H1 (cell line): ENCODE measurements at regions not wholly inside any gene's neighbourhood (a gene's known extent, or its start where the extent isn't known, plus 50 kb on each side); places are given as distances from the start of the nearest gene placed in this dataset.

Experiments used
- CTCF ChIA-PET: fragments of 300-600 bp; sonication (Branson Sonifier 250); formaldehyde crosslinking; loops from one replicate; lab custom pipeline; 2021; ENCODE audit not compliant: partially characterized antibody; lab: Charles Lee
- POLR2A ChIA-PET: fragments of 300-600 bp; sonication (Branson Sonifier 250); formaldehyde crosslinking; loops from one replicate; lab custom pipeline; 2021; ENCODE audit warnings: inconsistent platforms; ENCODE audit not compliant: partially characterized antibody; lab: Charles Lee
- DNase-seq, 2 experiments: peaks; one replicate each; pipeline versions ENCODE4 v3.0.0 to v3.0.0-alpha.2; 2010 to 2022; ENCODE audit warnings: low spot score in 2 of 2, low read depth in 1 of 2, mixed read lengths in 1 of 2
- FAIRE-seq: peaks from 2 replicates; lab custom pipeline; 2011; peaks lifted over from hg19 to GRCh38; lab: Jason Lieb, UNC
- H2AFZ ChIP-seq: 2 replicates; pipeline ENCODE4 v1.8.1; 2012; ENCODE audit warnings: low read length, inconsistent platforms
- H2AK5ac ChIP-seq: 2 replicates; pipeline ENCODE4 v1.6.1; 2013; ENCODE audit warnings: low read depth, low read length
- H2BK120ac ChIP-seq: replicated peaks from 2 replicates; pipeline ENCODE3; 2013; ENCODE audit warnings: low read depth, low read length, inconsistent platforms
- H2BK12ac ChIP-seq: 2 replicates; pipeline ENCODE4 v1.6.1; 2013; ENCODE audit warnings: low read depth, low read length
- H2BK15ac ChIP-seq: 2 replicates; pipeline ENCODE4 v1.6.1; 2013; ENCODE audit warnings: low read length
- H2BK20ac ChIP-seq: 2 replicates; pipeline ENCODE4 v1.6.1; 2013; ENCODE audit warnings: low read length
- H2BK5ac ChIP-seq: 2 replicates; pipeline ENCODE4 v1.6.1; 2013; ENCODE audit warnings: low read depth, low read length
- H3K14ac ChIP-seq: 2 replicates; pipeline ENCODE4 v1.6.1; 2013; ENCODE audit warnings: inconsistent platforms; ENCODE audit not compliant: insufficient read length
- H3K18ac ChIP-seq: 2 replicates; pipeline ENCODE4 v1.6.1; 2013; ENCODE audit warnings: low read length; ENCODE audit errors: extremely low read depth
- H3K23ac ChIP-seq: 2 replicates; pipeline ENCODE4 v1.6.1; 2013; ENCODE audit warnings: inconsistent platforms; ENCODE audit not compliant: insufficient read length
- H3K23me2 ChIP-seq: 2 replicates; pipeline ENCODE4 v1.6.1; 2013; ENCODE audit warnings: low read depth, low read length
- H3K27ac ChIP-seq: 2 replicates; pipeline ENCODE4 v1.6.1; 2011; ENCODE audit warnings: low read depth, low read length, inconsistent platforms
- H3K27me3 ChIP-seq, 4 experiments: replicated peaks in 1 of 4; 1 replicate in 1 of 4; 2 replicates in 3 of 4; pipeline versions ENCODE4 v1.6.1 to v1.8.1; 2011 to 2013; ENCODE audit warnings: low read length in 3 of 4, mild to moderate bottlenecking in 3 of 4, inconsistent platforms in 2 of 4, mixed read lengths in 2 of 4, moderate library complexity in 1 of 4; ENCODE audit not compliant: control insufficient read depth in 3 of 4, insufficient read depth in 3 of 4; ENCODE audit errors: extremely low read depth in 1 of 4
- H3K36me3 ChIP-seq, 4 experiments: 2 replicates each; pipeline versions ENCODE4 v1.6.1 to v1.8.1; 2011 to 2013; ENCODE audit warnings: mild to moderate bottlenecking in 4 of 4, low read length in 3 of 4, moderate library complexity in 2 of 4, control low read depth in 1 of 4, inconsistent platforms in 1 of 4; ENCODE audit not compliant: insufficient read depth in 4 of 4, control insufficient read depth in 2 of 4
- H3K4ac ChIP-seq: replicated peaks from 2 replicates; pipeline ENCODE3; 2013; ENCODE audit warnings: low read length, low read depth, mixed read lengths, inconsistent platforms; ENCODE audit not compliant: insufficient read length
- H3K4me1 ChIP-seq, 4 experiments: replicated peaks in 1 of 4; 1 replicate in 1 of 4; 2 replicates in 3 of 4; pipeline versions ENCODE4 v1.6.1 to v1.8.1; 2011 to 2013; ENCODE audit warnings: low read length in 3 of 4, inconsistent platforms in 2 of 4, mixed read lengths in 1 of 4; ENCODE audit not compliant: insufficient read depth in 4 of 4, control insufficient read depth in 3 of 4
- H3K4me2 ChIP-seq, 2 experiments: 2 replicates each; pipeline versions ENCODE4 v1.6.1 to v1.8.1; 2011 to 2013; ENCODE audit warnings: low read depth in 2 of 2, low read length in 2 of 2, control low read depth in 1 of 2, inconsistent platforms in 1 of 2, mild to moderate bottlenecking in 1 of 2; ENCODE audit not compliant: insufficient read depth in 1 of 2
- H3K4me3 ChIP-seq, 4 experiments: fragments of 200-600, 300-600 bp in 1 of 4; sonication (generic), shearing (Covaris generic), sonication (Bioruptor Twin) in 1 of 4; 2 replicates each; pipeline versions ENCODE4 v1.5.1 to v1.8.1; 2011 to 2016; ENCODE audit warnings: low read length in 4 of 4, low read depth in 3 of 4, control low read depth in 2 of 4, inconsistent platforms in 2 of 4, mild to moderate bottlenecking in 2 of 4, mixed read lengths in 1 of 4, moderate library complexity in 1 of 4; ENCODE audit not compliant: insufficient read depth in 2 of 4; ENCODE audit errors: extremely low read depth in 1 of 4
- H3K56ac ChIP-seq: replicated peaks from 2 replicates; pipeline ENCODE3; 2013; ENCODE audit warnings: low read depth, mild to moderate bottlenecking, mixed read lengths, low read length, inconsistent platforms; ENCODE audit not compliant: insufficient read length
- H3K79me1 ChIP-seq: 2 replicates; pipeline ENCODE4 v1.6.1; 2013; ENCODE audit warnings: low read depth, low read length, control low read depth
- H3K79me2 ChIP-seq, 2 experiments: 2 replicates each; pipeline versions ENCODE4 v1.6.1 to v1.8.1; 2012 to 2013; ENCODE audit warnings: low read length in 2 of 2, mild to moderate bottlenecking in 2 of 2, inconsistent platforms in 1 of 2; ENCODE audit not compliant: insufficient read depth in 2 of 2, control insufficient read depth in 1 of 2
- H3K9ac ChIP-seq, 4 experiments: replicated peaks in 1 of 4; 1 replicate in 1 of 4; 2 replicates in 3 of 4; pipeline versions ENCODE4 v1.6.1 to v1.8.1; 2011 to 2013; ENCODE audit warnings: low read depth in 3 of 4, low read length in 3 of 4, control low read depth in 2 of 4, mild to moderate bottlenecking in 2 of 4, moderate library complexity in 2 of 4, inconsistent platforms in 1 of 4; ENCODE audit errors: extremely low read depth in 1 of 4
- H3K9me3 ChIP-seq, 2 experiments: 2 replicates each; pipeline versions ENCODE4 v1.6.1 to v1.8.1; 2012 to 2013; ENCODE audit warnings: mild to moderate bottlenecking in 2 of 2, moderate library complexity in 2 of 2, control low read depth in 1 of 2, inconsistent platforms in 1 of 2, low read depth in 1 of 2, low read length in 1 of 2, mixed read lengths in 1 of 2; ENCODE audit not compliant: insufficient read depth in 2 of 2
- H4K20me1 ChIP-seq, 2 experiments: replicated peaks in 1 of 2; 2 replicates each; pipeline versions ENCODE3 to v1.8.1; 2011 to 2013; ENCODE audit warnings: inconsistent platforms in 2 of 2, low read length in 2 of 2, mild to moderate bottlenecking in 1 of 2; ENCODE audit not compliant: insufficient read depth in 2 of 2, control insufficient read depth in 1 of 2
- H4K5ac ChIP-seq: 2 replicates; pipeline ENCODE4 v1.6.1; 2013; ENCODE audit warnings: low read length, low read depth, mixed read lengths, inconsistent platforms; ENCODE audit not compliant: insufficient read length
- H4K8ac ChIP-seq: 2 replicates; pipeline ENCODE4 v1.8.0; 2013; ENCODE audit warnings: mild to moderate bottlenecking, moderate library complexity, low read length, inconsistent platforms; ENCODE audit not compliant: insufficient read depth; ENCODE audit errors: extremely low read depth
- H4K91ac ChIP-seq: replicated peaks from 2 replicates; pipeline ENCODE3; 2013; ENCODE audit warnings: low read length, mixed read lengths, inconsistent platforms; ENCODE audit not compliant: insufficient read length
- BRCA1 ChIP-seq: IDR thresholded peaks from 2 replicates; pipeline ENCODE4 v1.6.1; 2012; ENCODE audit warnings: low read depth, low read length, improper control_type of control experiment
- CBX8 ChIP-seq: fragments of 300-800, 300-1000 bp; sonication (generic); IDR thresholded peaks from 2 replicates; pipeline ENCODE4 v1.7.1; 2016; ENCODE audit warnings: low read depth, low read length, borderline replicate concordance
- EP300 ChIP-seq, 2 experiments: IDR thresholded peaks; 1 replicate in 1 of 2; 2 replicates in 1 of 2; pipeline ENCODE4 v1.6.1; 2011 to 2012; ENCODE audit warnings: low read depth in 2 of 2, low read length in 2 of 2, mild to moderate bottlenecking in 2 of 2, borderline replicate concordance in 1 of 2, inconsistent platforms in 1 of 2, moderate library complexity in 1 of 2
- HDAC2 ChIP-seq, 2 experiments: fragments of 300-600 bp in 1 of 2; sonication (generic) in 1 of 2; IDR thresholded peaks; 2 replicates each; pipeline ENCODE4 v1.6.1; 2011 to 2012; ENCODE audit warnings: low read depth in 2 of 2, low read length in 2 of 2, mild to moderate bottlenecking in 2 of 2, moderate library complexity in 2 of 2, borderline replicate concordance in 1 of 2, inconsistent platforms in 1 of 2
- HDAC6 ChIP-seq: IDR thresholded peaks from one replicate; pipeline ENCODE4 v1.7.1; 2012; ENCODE audit warnings: low read depth, mild to moderate bottlenecking, inconsistent platforms, low read length, moderate library complexity
- KDM5A ChIP-seq: fragments of 200-600 bp; IDR thresholded peaks from 2 replicates; pipeline ENCODE4 v1.7.1; 2012; ENCODE audit warnings: mild to moderate bottlenecking, low read length, inconsistent platforms, mixed read lengths
- POLR2A ChIP-seq, 2 experiments: IDR thresholded peaks; 1 replicate in 1 of 2; 2 replicates in 1 of 2; pipeline ENCODE4 v1.6.1; 2011; ENCODE audit warnings: low read depth in 2 of 2, low read length in 2 of 2, mild to moderate bottlenecking in 2 of 2; ENCODE audit errors: control extremely low read depth in 1 of 2
- POU5F1 ChIP-seq: IDR thresholded peaks from 2 replicates; pipeline ENCODE4 v1.6.1; 2011; ENCODE audit warnings: low read depth, mild to moderate bottlenecking, low read length, moderate library complexity
- SRF ChIP-seq: IDR thresholded peaks from 2 replicates; pipeline ENCODE4 v1.6.1; 2011; ENCODE audit warnings: mild to moderate bottlenecking, low read depth, low read length, moderate library complexity
- ZNF274 ChIP-seq: IDR thresholded peaks from 2 replicates; pipeline ENCODE4 v1.7.0; 2012; ENCODE audit warnings: low read length, borderline replicate concordance; ENCODE audit errors: extremely low read depth
- WGBS, 2 experiments: shearing (Covaris generic) in 1 of 2; methylation state at CpG; one replicate each; pipeline versions ENCODE4 v1.1.6 to v1.1.7; 2013 to 2015; ENCODE audit warnings: low lambda C conversion rate in 2 of 2, mixed read lengths in 2 of 2, inconsistent platforms in 1 of 2, low coverage in 1 of 2, missing lambda C conversion rate in 1 of 2; ENCODE audit not compliant: insufficient replicate concordance in 2 of 2, insufficient coverage in 1 of 2, insufficient read length in 1 of 2; ENCODE audit errors: extremely low coverage in 1 of 2, missing lambda C conversion rate in 1 of 2; 5-methylcytosine and 5-hydroxymethylcytosine counted together
- TF ChIP-seq, protein P1 (sequence below): IDR thresholded peaks from 2 replicates; pipeline ENCODE4 v1.6.1; 2011; ENCODE audit warnings: low read length, improper control_type of control experiment

DNA sequence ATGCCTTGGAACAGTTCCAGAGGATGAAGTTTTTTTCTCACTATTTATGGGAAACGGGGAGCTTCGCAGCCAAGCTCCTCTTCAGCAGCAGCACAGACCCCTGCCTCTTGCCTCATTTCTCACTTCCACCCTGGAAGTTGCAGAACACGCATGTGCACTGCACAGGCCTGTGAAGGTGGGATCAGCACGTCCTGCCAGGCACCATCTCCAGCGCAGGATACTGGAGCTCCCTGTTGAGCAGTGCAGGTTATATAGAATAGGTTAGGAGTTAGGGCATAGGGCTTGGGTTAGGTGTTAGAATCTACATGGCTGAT lies 110.1 kb upstream of the CENPE start:
- FAIRE-seq, result no peak
- Histone ChIP-seq H3K9me3 (no peaks in the 10 kb centered on the region), H2AK5ac (no peak overlapping the region), H2BK15ac (no peak overlapping the region), H3K36me3 (no peaks in the 10 kb centered on the region), H3K27me3 (no peaks in the 10 kb centered on the region), H3K4me3 (no peak overlapping the region), H2AFZ (no peak overlapping the region), H3K4ac (no peak overlapping the region), H3K23ac (no peak overlapping the region), H4K8ac (no peak overlapping the region), H2BK20ac (no peak overlapping the region), H3K4me1 (peaks cover 0 to 8% (median 2%) of the 10 kb centered on the region in 4 experiments; a peak in 1 of 7 replicates), H3K27ac (no peak overlapping the region), H2BK5ac (no peak overlapping the region)
- POLR2A ChIA-PET, result no interaction called here
- no peak for TF ChIP-seq POU5F1
- TF ChIP-seq SRF, result no peak
- TF ChIP-seq BRCA1, result no peak
- TF ChIP-seq POLR2A (IDR thresholded peaks at IDR 0.05; ENCODE audit: control extremely low read depth in 1 of 2, low read depth in 2 of 2, low read length in 2 of 2), result no peak
- no peak for TF ChIP-seq HDAC6
- no peak for TF ChIP-seq KDM5A
- TF ChIP-seq CBX8, result no peak
- TF ChIP-seq HDAC2 (IDR thresholded peaks at IDR 0.05; ENCODE audit: borderline replicate concordance in 1 of 2, low read depth in 2 of 2, low read length in 2 of 2), result no peak
- no peak for TF ChIP-seq EP300 (IDR thresholded peaks at IDR 0.05; ENCODE audit: borderline replicate concordance in 1 of 2, low read depth in 2 of 2, low read length in 2 of 2)
- TF ChIP-seq, protein P1, sequence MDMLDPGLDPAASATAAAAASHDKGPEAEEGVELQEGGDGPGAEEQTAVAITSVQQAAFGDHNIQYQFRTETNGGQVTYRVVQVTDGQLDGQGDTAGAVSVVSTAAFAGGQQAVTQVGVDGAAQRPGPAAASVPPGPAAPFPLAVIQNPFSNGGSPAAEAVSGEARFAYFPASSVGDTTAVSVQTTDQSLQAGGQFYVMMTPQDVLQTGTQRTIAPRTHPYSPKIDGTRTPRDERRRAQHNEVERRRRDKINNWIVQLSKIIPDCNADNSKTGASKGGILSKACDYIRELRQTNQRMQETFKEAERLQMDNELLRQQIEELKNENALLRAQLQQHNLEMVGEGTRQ, result no peak
- TF ChIP-seq ZNF274, result no peak
- TF ChIP-seq, all 59 proteins: peak for 0
- Histone ChIP-seq H3K23me2 (no peaks in the 10 kb centered on the region), H2BK12ac (no peak overlapping the region), H3K18ac (no peak overlapping the region), H4K5ac (no peak overlapping the region), H3K79me2 (no peaks in the 10 kb centered on the region), H2BK120ac (no peak overlapping the region), H3K14ac (no peak overlapping the region), H3K79me1 (no peaks in the 10 kb centered on the region), H3K9ac (no peak overlapping the region), H3K56ac (no peak overlapping the region), H4K20me1 (no peaks in the 10 kb centered on the region), H3K4me2 (no peak overlapping the region), H4K91ac (no peak overlapping the region)
- CTCF ChIA-PET, result interaction anchor here (0.6 to 1.7 kb wide), 3 partner anchors 10 to 954 kb away, joined by 3 to 5 read pairs (median 4); no protein-coding TSS in a partner anchor
- no peak for DNase-seq
- WGBS, 2 experiments, result 68% methylated on average over 5 of the region's 5 CpGs; no CpG with 5 or more reads in 1 of the 2 experiments
